Osteoblast (primary cell): ENCODE measurements at regions not wholly inside any gene's neighbourhood (a gene's known extent, or its start where the extent isn't known, plus 50 kb on each side); places are given as distances from the start of the nearest gene placed in this dataset.

Experiments
- DNase-seq: peaks from one replicate; pipeline ENCODE4 v3.0.0; 2011; ENCODE audit warnings: low spot score, mixed read lengths; ENCODE audit not compliant: insufficient read length; ENCODE audit errors: missing footprints
- H2AFZ ChIP-seq: 2 replicates; pipeline ENCODE4 v1.6.0; 2011; ENCODE audit warnings: mild to moderate bottlenecking, low read length
- H3K27ac ChIP-seq: 2 replicates; pipeline ENCODE4 v1.5.1; 2011; ENCODE audit warnings: mild to moderate bottlenecking, low read depth, low read length, moderate library complexity
- H3K27me3 ChIP-seq: 2 replicates; pipeline ENCODE4 v1.6.0; 2012; ENCODE audit warnings: mild to moderate bottlenecking, control low read depth, inconsistent platforms, low read length, moderate library complexity; ENCODE audit not compliant: insufficient read depth
- H3K36me3 ChIP-seq: 2 replicates; pipeline ENCODE4 v1.5.1; 2011; ENCODE audit warnings: mild to moderate bottlenecking, low read length, control low read depth, moderate library complexity; ENCODE audit not compliant: insufficient read depth
- H3K4me1 ChIP-seq: 2 replicates; pipeline ENCODE4 v1.5.1; 2011; ENCODE audit warnings: mild to moderate bottlenecking, low read length, control low read depth, moderate library complexity; ENCODE audit not compliant: insufficient read depth
- H3K4me2 ChIP-seq: 2 replicates; pipeline ENCODE4 v1.6.0; 2011; ENCODE audit warnings: mild to moderate bottlenecking, low read length; ENCODE audit not compliant: insufficient read depth
- H3K4me3 ChIP-seq: fragments of 200-600 bp; sonication (generic); 3 replicates; pipeline ENCODE4 v1.5.1; 2012; ENCODE audit warnings: mild to moderate bottlenecking, low read length, inconsistent platforms; ENCODE audit not compliant: insufficient read depth
- H3K79me2 ChIP-seq: 2 replicates; pipeline ENCODE4 v1.6.0; 2012; ENCODE audit warnings: mild to moderate bottlenecking, low read length, control low read depth, inconsistent platforms; ENCODE audit not compliant: insufficient read depth
- H3K9me3 ChIP-seq: 2 replicates; pipeline ENCODE4 v1.5.1; 2011; ENCODE audit warnings: low read depth, low read length, control low read depth
- H4K20me1 ChIP-seq: 2 replicates; pipeline ENCODE4 v1.6.0; 2012; ENCODE audit warnings: mild to moderate bottlenecking, low read length, control low read depth; ENCODE audit not compliant: insufficient read depth
- TF ChIP-seq, protein P1 (sequence below): IDR thresholded peaks from 2 replicates; pipeline ENCODE4 v1.5.1; 2011; ENCODE audit warnings: mild to moderate bottlenecking, low read depth, low read length, moderate library complexity; ENCODE audit errors: extremely low read depth

DNA sequence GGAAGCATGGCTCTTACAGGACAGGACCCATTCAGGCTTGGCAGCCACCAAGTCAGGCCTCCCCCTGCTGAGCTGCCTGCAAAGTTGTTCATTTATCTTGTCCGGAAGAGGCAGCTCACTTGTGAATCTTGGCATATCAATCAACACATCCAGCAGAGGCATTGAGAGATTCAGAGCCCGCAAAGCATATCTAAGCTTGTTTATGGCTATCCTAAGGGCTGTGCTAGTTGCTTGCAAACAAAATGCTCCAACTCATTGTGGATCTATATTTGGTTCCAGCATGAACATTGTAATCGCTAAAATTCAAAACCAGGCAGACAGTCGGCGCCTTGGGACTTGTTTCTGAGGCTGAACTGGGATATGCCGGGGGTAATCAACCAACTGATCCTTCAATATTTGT, 106.1 kb downstream of the UNC5CL start:
- H3K27me3 ChIP-seq: no peaks in the 10 kb centered on the region
- no peaks in the 10 kb centered on the region for H4K20me1 ChIP-seq
- H2AFZ ChIP-seq: no peak overlapping the region
- H3K27ac ChIP-seq: no peak overlapping the region
- no peaks in the 10 kb centered on the region for H3K79me2 ChIP-seq
- H3K36me3 ChIP-seq: no peaks in the 10 kb centered on the region
- no peak overlapping the region for H3K4me2 ChIP-seq
- TF ChIP-seq, protein P1, sequence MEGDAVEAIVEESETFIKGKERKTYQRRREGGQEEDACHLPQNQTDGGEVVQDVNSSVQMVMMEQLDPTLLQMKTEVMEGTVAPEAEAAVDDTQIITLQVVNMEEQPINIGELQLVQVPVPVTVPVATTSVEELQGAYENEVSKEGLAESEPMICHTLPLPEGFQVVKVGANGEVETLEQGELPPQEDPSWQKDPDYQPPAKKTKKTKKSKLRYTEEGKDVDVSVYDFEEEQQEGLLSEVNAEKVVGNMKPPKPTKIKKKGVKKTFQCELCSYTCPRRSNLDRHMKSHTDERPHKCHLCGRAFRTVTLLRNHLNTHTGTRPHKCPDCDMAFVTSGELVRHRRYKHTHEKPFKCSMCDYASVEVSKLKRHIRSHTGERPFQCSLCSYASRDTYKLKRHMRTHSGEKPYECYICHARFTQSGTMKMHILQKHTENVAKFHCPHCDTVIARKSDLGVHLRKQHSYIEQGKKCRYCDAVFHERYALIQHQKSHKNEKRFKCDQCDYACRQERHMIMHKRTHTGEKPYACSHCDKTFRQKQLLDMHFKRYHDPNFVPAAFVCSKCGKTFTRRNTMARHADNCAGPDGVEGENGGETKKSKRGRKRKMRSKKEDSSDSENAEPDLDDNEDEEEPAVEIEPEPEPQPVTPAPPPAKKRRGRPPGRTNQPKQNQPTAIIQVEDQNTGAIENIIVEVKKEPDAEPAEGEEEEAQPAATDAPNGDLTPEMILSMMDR: no peak
- no peaks in the 10 kb centered on the region for H3K9me3 ChIP-seq
- no peak overlapping the region for H3K4me3 ChIP-seq
- DNase-seq: no peak
- H3K4me1 ChIP-seq: peaks cover 33% of the 10 kb centered on the region

DNA sequence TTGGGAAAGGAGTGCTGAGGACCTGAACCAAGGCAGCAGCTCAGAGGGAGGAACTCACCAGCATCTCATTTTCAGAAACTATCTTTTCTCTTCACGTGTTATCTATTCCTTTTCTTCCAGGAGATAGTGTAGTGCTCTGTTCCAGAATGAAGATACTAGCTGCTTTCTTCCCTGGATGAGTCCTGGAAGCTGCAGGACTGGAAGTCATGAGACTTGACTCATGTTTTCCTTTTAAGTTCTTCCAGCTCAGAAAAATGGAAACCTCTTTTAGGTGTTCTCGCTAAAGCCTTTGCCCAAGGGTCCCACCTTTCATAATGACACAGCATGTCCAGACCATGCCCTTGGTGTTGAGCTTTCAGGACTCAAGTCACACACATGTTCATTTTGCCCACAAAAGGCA, 106.7 kb downstream of the UNC5CL start:
- no peak overlapping the region for H2AFZ ChIP-seq
- H3K4me2 ChIP-seq: no peak overlapping the region
- peaks cover 3% of the 10 kb centered on the region for H3K27me3 ChIP-seq
- no peak for DNase-seq
- no peaks in the 10 kb centered on the region for H3K79me2 ChIP-seq
- no peaks in the 10 kb centered on the region for H3K9me3 ChIP-seq
- H3K4me1 ChIP-seq: peaks cover 27% of the 10 kb centered on the region
- no peaks in the 10 kb centered on the region for H4K20me1 ChIP-seq
- TF ChIP-seq, protein P1: no peak
- no peak overlapping the region for H3K4me3 ChIP-seq
- no peak overlapping the region for H3K27ac ChIP-seq
- no peaks in the 10 kb centered on the region for H3K36me3 ChIP-seq

DNA sequence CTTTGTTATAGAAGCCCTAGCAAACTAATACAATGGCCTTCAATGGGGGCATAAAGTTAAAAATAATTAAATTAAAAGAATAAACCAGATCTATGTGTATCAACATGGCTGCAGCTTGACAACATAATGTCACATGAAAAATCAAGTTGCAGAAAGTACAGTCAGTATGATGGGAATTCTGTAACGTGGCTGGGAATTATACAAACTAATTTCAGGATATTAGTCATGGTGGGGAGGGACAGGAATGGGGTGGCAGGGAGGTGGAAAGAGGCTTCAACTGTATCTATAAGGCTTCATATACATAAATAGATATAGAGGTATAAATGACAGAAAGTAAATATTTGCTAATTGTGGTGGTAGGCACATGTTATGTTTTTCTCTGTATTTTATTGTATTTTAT, 107.1 kb downstream of the UNC5CL start:
- peak; percentile 87 for DNase-seq
- H3K9me3 ChIP-seq: no peaks in the 10 kb centered on the region
- peaks cover 7% of the 10 kb centered on the region for H3K27me3 ChIP-seq
- H2AFZ ChIP-seq: no peak overlapping the region
- TF ChIP-seq, protein P1: no peak
- no peaks in the 10 kb centered on the region for H3K79me2 ChIP-seq
- peak overlapping the region; percentile 73 for H3K27ac ChIP-seq
- no peak overlapping the region for H3K4me2 ChIP-seq
- H4K20me1 ChIP-seq: no peaks in the 10 kb centered on the region
- no peaks in the 10 kb centered on the region for H3K36me3 ChIP-seq
- H3K4me1 ChIP-seq: peaks cover 23% of the 10 kb centered on the region
- no peak overlapping the region for H3K4me3 ChIP-seq

DNA sequence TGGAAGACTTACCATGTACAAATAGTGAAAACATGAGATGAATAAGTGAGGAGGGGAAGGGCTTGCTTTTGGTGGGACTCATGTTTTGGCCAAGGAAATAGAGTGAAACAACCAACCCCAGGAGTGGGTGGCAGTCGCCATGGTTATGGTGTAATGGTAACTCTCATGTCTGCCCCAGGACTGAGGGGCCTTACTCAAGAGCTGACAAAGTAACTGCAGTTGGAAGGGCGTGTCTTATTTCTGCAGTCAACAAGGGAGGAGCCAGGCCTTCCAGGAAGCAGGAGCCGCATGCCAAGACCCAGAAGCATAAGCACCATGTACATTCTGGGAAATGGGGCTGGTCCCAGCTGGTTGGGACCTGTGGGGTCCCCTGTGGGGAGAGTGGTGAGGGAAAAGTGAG, 108.5 kb downstream of the UNC5CL start:
- no peak overlapping the region for H2AFZ ChIP-seq
- H3K27ac ChIP-seq: no peak overlapping the region
- no peak for DNase-seq

More for the DNA sequence above, 108.5 kb downstream of the UNC5CL start:
- H3K36me3 ChIP-seq: no peaks in the 10 kb centered on the region
- H3K4me3 ChIP-seq: no peak overlapping the region
- no peaks in the 10 kb centered on the region for H3K79me2 ChIP-seq
- TF ChIP-seq, protein P1: no peak
- H4K20me1 ChIP-seq: no peaks in the 10 kb centered on the region
- no peaks in the 10 kb centered on the region for H3K9me3 ChIP-seq
- H3K4me1 ChIP-seq: peaks cover 11% of the 10 kb centered on the region
- H3K4me2 ChIP-seq: no peak overlapping the region
- peaks cover 9% of the 10 kb centered on the region for H3K27me3 ChIP-seq
